Cardiac septum (tissue), 1 donor: ENCODE measurements at regions not wholly inside any gene's neighbourhood (a gene's known extent, or its start where the extent isn't known, plus 50 kb on each side); places are given as distances from the start of the nearest gene placed in this dataset.
A peak's percentile ranks its signal among the peaks of the same experiment; 100 is the strongest.
"Not testable (repeated sequence)": the region's sequence is repeated elsewhere in the genome, so short reads cannot be mapped to it uniquely, and the experiment has no call there.

ENCODE experiments used
- DNase-seq: peaks from one replicate; pipeline ENCODE4 v3.0.0-alpha.2; 2020; ENCODE audit warnings: low spot score
- intact Hi-C: fragments of 100-400 bp; cut with DNase I; formaldehyde crosslinking; loops from one replicate; pipeline ENCODE4 v1.14.0; 2022
- donor health status: DM: no; HTN: no; CAD: no.

GRCh38 chr1:65657609-65658008 lies 135.1 kb upstream of the PDE4B start:
- intact Hi-C loops, DNase-seq: not testable (repeated sequence)

GRCh38 chr1:65658122-65658521 lies 134.6 kb upstream of the PDE4B start:
- intact Hi-C loops, result no loop called here
- no peak for DNase-seq

GRCh38 chr1:65668368-65668767 lies 124.3 kb upstream of the PDE4B start:
- DNase-seq, result no peak
- intact Hi-C loops, result no loop called here

GRCh38 chr1:65670518-65670917 lies 122.2 kb upstream of the PDE4B start:
- intact Hi-C loops, result no loop called here
- no peak for DNase-seq

- intact Hi-C loops, result no loop called here
- DNase-seq, result no peak
Observed at GRCh38 chr1:65674522-65674921, 118.2 kb upstream of the PDE4B start.

GRCh38 chr1:65679773-65680172 lies 112.9 kb upstream of the PDE4B start:
- DNase-seq, result no peak
- intact Hi-C loops, result loop anchor here (10.0 kb wide), 1 partner anchor 615 kb away; no protein-coding TSS in a partner anchor

GRCh38 chr1:65681096-65681495 lies 111.6 kb upstream of the PDE4B start:
- intact Hi-C loops, result loop anchor here (10.0 kb wide), 1 partner anchor 616 kb away; no protein-coding TSS in a partner anchor

GRCh38 chr1:65687428-65688214 lies 105.1 kb upstream of the PDE4B start:
- peak; percentile 91 for DNase-seq
- intact Hi-C loops, result loop anchor here (2.0 to 10.0 kb wide), 4 partner anchors 257 to 1420 kb away; no protein-coding TSS in a partner anchor

More at GRCh38 chr1:65681096-65681495, 111.6 kb upstream of the PDE4B start:
- DNase-seq, result no peak

GRCh38 chr1:65688215-65688566 lies 104.5 kb upstream of the PDE4B start:
- intact Hi-C loops, result loop anchor here (5.0 to 10.0 kb wide), 3 partner anchors 451 to 1421 kb away; no protein-coding TSS in a partner anchor
- no peak for DNase-seq

GRCh38 chr1:65688848-65689247 lies 103.8 kb upstream of the PDE4B start:
- DNase-seq, result no peak
- intact Hi-C loops, result loop anchor here (5.0 to 10.0 kb wide), 3 partner anchors 452 to 1422 kb away; no protein-coding TSS in a partner anchor

GRCh38 chr1:65691152-65691900 lies 101.4 kb upstream of the PDE4B start:
- intact Hi-C loops, result no loop called here
- no peak for DNase-seq

- no peak for DNase-seq
- intact Hi-C loops, result no loop called here
Observed at GRCh38 chr1:65691972-65692371, 100.7 kb upstream of the PDE4B start.

GRCh38 chr1:65694126-65694525 lies 98.6 kb upstream of the PDE4B start:
- intact Hi-C loops, result no loop called here

GRCh38 chr1:65694933-65695332 lies 97.8 kb upstream of the PDE4B start:
- no peak for DNase-seq
- intact Hi-C loops, result no loop called here

More at GRCh38 chr1:65694126-65694525, 98.6 kb upstream of the PDE4B start:
- no peak for DNase-seq

- DNase-seq, result no peak
- intact Hi-C loops, result no loop called here
Observed at GRCh38 chr1:65698590-65698989, 94.1 kb upstream of the PDE4B start.

- no peak for DNase-seq
- intact Hi-C loops, result no loop called here
Observed at GRCh38 chr1:65703853-65704252, 88.8 kb upstream of the PDE4B start.

- intact Hi-C loops, result no loop called here
- no peak for DNase-seq
Observed at GRCh38 chr1:65704318-65704717, 88.4 kb upstream of the PDE4B start.

GRCh38 chr1:65717815-65718454 lies 74.8 kb upstream of the PDE4B start:
- DNase-seq, result no peak
- intact Hi-C loops, result no loop called here

GRCh38 chr1:65719391-65719790 lies 73.3 kb upstream of the PDE4B start:
- intact Hi-C loops, result no loop called here
- no peak for DNase-seq

- intact Hi-C loops, result no loop called here
- no peak for DNase-seq
Observed at GRCh38 chr1:65722461-65722860, 70.2 kb upstream of the PDE4B start.
